OCI-M1 (cell line): ENCODE measurements at regions not wholly inside any gene's neighbourhood (a gene's known extent, or its start where the extent isn't known, plus 50 kb on each side); places are given as distances from the start of the nearest gene placed in this dataset.
"Not testable (repeated sequence)": the region's sequence is repeated elsewhere in the genome, so short reads cannot be mapped to it uniquely, and the experiment has no call there.

Experiments used
- DNase-seq: peaks from one replicate; lab custom pipeline; 2025; lab: John Stamatoyannopoulos, UW

DNA sequence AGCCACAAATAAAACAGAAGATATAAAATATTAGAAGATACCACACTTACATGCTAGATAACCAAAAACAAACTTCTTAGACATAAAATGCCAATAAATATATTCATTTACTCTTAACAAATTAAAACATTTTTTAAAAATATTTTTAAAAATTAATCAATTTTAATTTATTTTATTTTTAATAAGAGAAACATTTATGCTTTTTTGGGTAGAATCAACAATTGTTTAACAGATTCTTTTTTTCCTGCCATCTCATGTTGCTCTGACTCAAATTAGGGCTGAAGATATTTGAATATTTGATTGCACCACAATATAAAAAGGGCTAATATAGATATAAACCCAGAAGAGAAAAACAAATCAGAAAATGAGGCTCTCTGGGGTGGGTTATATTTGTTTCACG lies 172.6 kb downstream of the GOLGA6L6 start:
- DNase-seq, result no peak

GRCh38 chr15:20367093-20367492 lies 174.5 kb downstream of the GOLGA6L6 start:
- no peak for DNase-seq

GRCh38 chr15:20363591-20363990 lies 178.0 kb downstream of the GOLGA6L6 start:
- not testable (repeated sequence) for DNase-seq

GRCh38 chr15:20361091-20361490 lies 180.5 kb downstream of the GOLGA6L6 start:
- no peak for DNase-seq

DNA sequence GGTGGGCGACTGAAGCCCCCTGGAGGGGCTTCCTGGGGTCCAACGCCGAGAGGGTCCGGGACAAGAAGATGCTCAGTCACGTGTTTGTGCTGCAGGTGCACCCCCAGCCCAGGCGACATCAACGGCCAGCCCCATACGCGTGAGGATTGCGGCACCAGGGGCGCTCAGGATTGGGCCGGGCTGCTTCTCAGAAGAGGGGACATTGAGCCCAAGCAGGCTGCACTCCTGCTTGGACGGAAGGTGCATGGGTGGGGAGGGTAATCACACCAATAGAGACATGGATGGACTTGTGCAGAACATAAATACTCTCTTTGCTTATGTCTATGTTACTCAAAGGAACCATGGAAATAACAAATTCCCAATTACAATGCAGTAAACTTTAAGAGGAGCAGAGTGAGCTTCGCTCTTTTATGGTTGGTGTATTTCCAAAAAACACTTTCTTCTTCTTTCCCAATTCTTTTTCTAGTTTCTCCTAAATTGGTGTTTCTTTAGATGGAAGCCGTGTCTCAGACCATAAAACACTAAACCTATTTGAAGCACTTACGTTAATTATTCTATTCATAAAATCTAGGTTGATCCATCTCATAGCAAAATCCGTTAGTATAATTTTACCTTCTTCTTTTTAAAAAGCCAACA lies 182.7 kb downstream of the GOLGA6L6 start:
- no peak for DNase-seq

- no peak for DNase-seq
These were observed 183.4 kb downstream of the GOLGA6L6 start for GRCh38 chr15:20358066-20358778.

DNA sequence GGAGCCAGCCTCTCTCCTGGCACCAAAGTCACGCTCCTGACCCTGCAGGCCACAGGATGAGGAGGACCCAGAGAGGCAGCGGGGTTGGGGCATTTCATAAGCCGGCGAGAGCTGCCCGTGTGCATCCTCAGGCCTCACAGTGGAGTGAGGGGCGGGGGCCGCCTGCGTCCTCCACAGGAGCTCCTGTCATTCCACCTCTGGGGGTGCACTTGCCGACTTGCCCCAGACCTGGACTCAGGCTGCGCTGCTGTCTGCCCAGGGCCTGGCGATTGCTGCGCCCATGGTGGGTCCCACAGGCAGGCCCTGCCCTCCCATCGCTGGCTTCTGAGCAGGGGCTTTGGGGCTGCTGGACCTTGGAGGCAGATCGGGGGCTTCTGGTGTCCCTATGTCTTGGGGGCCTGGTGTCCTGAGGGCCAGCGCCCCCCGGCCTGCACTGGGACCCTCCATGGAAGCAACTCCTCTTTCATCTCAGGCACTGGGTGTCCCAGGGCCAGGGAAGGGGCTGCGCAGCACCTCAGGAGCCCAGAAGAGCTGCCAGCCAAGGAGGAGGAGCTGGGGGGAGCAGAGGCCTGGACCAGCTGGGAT lies 184.0 kb downstream of the GOLGA6L6 start:
- no peak for DNase-seq

DNA sequence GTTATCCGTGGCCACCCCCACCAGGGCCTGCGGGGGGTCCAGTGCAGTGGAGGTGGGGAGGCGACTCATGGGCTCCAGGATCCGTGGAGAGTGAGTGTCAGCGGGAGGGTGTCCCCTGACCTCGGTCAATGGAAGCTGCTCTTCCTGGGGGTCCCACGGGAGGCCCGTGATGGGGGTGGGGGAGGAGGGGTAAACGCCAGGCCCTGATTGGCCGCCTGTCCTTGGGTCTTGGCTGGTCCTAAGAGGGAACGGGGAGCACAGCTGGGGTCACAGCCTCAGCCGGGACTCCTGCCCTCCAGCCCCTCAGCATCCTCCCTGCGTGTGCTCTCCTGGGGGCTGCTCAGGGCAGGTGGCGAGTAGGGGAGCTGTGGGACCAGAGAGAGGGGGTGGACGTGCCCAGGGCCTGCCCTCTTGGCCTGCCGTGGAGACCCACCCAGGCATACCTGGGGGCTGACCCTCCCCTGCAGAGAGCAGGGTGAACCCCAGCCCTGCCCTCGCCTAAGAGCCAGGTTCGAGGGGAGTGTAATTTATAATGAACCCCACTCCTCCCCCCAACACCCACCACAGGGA lies 184.6 kb downstream of the GOLGA6L6 start:
- DNase-seq, result no peak

DNA sequence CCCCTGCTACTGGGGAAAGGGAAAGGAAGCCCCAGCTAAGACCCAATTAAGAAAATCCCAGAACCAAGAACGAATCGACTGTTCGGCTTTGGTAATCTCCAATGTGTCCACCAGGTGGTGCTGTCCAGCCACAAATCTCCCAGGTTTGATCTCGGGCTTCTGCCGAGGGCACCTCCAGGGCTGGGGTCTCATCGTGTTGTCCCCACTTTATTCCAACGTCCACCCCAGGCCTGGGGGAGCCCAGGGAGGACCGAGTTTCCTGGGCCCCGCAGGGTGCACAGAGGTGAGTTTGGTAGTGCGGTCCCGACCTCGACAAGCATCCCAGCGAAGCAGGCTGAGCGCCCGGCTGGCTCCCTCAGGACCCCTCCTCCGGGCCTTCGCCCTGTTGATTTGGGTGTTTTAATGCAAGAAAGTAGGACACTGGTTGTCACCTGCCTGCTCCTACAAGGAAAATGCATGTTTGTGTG lies 185.1 kb downstream of the GOLGA6L6 start:
- DNase-seq, result no peak

GRCh38 chr15:20355256-20355868 lies 186.2 kb downstream of the GOLGA6L6 start:
- no peak for DNase-seq

- DNase-seq, result not testable (repeated sequence)
These were observed 186.7 kb downstream of the GOLGA6L6 start for GRCh38 chr15:20354884-20355223.

DNA sequence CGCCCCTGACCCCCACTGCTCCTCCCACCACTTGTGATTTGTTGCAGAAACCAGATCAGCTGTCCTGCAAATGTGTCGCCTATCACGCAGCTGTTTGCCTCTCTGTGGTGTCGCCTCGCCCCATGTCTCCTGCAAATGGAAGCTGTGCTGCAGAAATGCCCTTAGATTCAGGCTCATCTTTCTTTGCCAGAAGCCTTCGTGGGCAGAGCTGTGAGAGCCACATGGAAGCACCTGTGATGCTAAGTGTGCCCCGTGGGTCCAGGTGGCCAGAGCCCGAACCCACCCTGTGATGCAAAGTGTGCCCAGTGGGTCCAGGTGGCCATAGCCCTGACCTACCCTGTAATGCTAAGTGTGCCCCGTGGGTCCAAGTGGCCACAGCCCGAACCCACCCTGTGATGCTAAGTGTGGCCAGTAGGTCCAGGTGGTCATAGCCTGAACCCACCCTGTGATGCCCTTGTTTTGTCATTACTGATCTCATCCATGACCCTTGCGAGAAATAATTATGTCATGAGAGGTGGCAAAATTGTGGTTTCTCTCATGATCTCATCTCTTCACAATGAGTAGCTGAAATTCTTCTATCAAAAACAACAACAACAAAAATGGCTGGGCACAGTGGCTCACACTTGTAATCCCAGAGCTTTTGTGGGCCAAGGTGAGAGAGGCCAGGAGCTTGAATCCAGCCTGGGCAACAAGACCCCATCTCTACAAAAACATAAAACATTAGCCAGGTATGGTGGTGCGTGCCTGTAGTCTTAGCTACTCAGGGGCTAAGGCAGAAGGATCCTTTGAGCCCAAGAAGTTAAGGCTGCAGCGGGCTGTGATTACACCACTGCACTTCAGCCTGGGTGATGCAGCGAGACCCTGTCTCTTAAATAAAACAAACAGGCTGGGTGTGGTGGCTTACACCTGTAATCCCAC lies 187.4 kb downstream of the GOLGA6L6 start:
- DNase-seq, result no peak

GRCh38 chr15:20352241-20353200 lies 189.1 kb downstream of the GOLGA6L6 start:
- no peak for DNase-seq

DNA sequence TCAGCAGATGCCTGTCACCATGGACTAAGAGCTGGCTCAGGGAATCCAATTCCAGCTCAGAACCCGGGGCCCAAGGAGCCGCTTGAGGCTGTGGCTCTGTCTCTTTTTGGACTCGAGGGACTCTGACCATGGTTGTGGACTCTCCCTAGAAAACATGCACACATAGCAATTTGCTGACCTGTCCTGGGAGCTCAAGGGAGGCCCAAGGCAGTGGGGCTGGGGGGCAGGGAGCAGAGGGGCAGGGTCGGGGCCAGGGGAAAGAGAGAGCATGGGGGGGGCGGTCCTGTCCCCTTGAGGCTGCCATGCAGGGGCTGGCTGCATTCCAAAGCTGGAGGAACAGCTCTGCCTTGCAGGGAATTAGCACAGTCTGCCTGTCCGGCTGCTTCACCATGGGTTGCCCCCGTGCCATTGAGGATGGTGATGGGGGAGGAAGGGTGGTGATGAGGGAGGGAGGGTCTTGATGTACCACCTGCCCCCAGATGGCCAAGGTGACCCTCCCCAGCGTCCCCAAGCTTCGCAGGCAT lies 190.1 kb downstream of the GOLGA6L6 start:
- no peak for DNase-seq

DNA sequence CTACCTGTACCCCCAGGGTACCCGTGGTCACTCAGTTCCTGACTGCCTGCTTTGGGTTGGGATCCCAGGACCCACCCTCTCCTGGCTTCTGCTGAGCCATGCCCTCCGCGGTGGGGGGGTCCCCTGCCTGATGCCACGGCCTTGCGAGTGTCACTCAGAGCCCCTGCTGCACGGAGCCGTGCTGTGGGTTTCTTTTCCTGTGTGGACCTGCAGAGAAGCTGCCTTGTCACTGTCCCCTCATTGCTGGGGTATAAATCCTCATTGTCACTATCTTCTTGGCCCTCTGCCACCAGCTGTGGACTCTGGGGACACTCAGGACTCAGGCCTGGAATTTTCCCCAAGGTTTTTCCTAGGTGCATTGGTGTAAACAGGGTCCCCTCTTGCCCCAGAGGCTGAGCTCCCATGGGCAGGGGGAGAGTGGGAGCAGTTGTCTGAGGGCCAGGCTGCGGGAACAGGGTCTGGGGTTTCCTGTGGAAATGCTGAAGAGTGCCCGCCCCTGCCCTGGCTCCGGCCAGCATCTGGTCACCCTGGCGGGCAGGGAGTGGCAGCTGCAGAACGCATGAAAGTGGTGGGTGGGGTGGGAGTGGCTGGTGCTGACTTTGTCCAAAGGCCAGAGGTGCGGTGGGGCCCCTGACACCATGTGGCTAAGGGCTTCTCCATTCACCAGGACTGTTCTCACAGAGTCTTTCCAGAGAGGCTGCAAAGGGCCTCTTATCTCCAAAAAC lies 191.7 kb downstream of the GOLGA6L6 start:
- DNase-seq, result no peak

DNA sequence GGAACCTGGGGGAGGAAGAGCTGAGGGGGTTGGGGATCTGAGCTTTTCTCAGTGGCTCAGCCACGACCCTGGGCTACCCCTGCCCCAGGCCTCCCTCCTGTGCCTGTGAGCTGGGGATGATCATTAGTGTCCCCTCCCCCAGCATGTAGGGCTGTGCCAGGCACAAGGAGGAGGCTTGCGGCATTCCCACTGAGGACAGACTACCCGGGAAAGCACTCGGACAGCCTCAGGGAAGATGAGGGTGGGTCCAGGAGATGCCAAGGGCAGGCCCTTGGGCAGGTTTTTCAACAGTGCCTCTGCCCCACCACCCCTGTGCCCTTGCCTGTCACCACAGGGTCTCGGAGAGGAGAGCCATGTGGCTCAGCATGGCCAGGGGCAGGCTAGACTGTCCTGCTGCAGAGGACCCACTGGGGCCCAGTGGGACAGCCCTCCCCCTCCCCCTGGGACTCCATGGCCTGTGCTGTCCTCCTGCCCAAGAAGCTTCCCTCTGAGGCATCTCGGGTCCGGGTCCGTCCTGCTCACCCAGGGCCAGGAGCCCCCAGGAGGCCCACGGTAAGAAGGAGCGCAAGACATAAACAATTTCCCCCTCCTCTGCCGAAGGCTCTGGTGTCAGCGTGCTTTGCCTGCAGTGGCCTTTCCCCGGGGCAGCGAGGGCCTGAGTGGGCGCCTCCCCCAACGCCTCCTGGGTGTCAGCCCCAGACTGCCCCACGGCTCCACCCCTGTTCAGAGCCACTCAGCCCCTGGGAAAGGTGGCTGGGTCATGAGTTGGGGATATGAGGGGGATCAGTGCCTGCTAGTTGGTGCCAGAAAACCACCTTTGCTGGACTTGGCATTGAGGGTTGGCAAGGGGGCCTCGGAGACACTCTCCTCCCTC lies 192.5 kb downstream of the GOLGA6L6 start:
- DNase-seq, result no peak

DNA sequence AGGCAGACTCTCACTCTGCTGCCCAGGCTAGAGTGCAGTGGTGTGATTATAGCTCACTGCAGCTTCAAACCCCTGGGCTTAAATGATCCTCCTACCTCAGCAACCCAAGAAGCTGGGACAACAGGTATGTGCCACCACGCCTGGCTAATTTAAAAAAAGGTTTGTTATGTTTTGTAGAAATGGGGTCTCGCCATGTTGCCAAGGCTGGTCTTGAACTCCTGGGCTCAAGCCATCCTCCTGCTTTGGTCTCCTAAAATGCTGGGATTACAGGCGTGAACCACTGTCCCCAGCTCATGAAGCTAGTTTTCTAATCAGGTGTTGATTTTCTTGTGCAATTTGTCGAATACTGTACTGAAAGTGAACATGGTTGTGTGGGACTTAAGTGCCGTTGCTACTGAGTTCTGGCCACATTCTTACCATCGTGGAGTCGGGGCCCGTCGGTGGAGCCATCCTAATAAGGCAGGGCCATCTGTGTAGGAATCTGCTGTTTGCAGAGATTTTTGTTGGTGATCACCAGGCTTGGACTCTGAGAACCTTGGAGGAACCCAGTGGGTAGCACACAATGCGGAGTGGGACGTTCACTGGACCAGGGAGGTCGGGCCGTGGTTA lies 193.2 kb downstream of the GOLGA6L6 start:
- DNase-seq, result no peak
